Calu3 (cell line): ENCODE measurements at regions not wholly inside any gene's neighbourhood (a gene's known extent, or its start where the extent isn't known, plus 50 kb on each side); places are given as distances from the start of the nearest gene placed in this dataset.

Experiments
- BruUV-seq: library from RNA; stranded (reverse); fragments of 400-500 nt; replicated peaks from 2 replicates; lab custom pipeline; 2021; lab: Mats Ljungman, UMichigan
- CTCF ChIA-PET: fragments of 300-600 bp; sonication (Branson Sonifier 250); formaldehyde crosslinking; loops from one replicate; lab custom pipeline; 2022; ENCODE audit warnings: antibody characterized with exemption; lab: Charles Lee
- DNase-seq: peaks from one replicate; pipeline ENCODE4 v3.0.0; 2022
- H3K27ac Mint-ChIP-seq: one replicate; pipeline ENCODE4 v1.8.0; 2022; ENCODE audit warnings: mixed read lengths; ENCODE audit not compliant: unreplicated experiment
- H3K27me3 Mint-ChIP-seq: one replicate; pipeline ENCODE4 v1.8.0; 2022; ENCODE audit warnings: mixed read lengths; ENCODE audit not compliant: unreplicated experiment
- H3K36me3 Mint-ChIP-seq: one replicate; pipeline ENCODE4 v1.8.0; 2022; ENCODE audit warnings: mild to moderate bottlenecking, moderate library complexity, mixed read lengths; ENCODE audit not compliant: insufficient read depth, unreplicated experiment
- H3K4me1 Mint-ChIP-seq: one replicate; pipeline ENCODE4 v1.8.0; 2022; ENCODE audit warnings: mild to moderate bottlenecking, low read depth, mixed read lengths; ENCODE audit not compliant: unreplicated experiment
- H3K4me3 Mint-ChIP-seq: one replicate; pipeline ENCODE4 v1.8.0; 2022; ENCODE audit warnings: mild to moderate bottlenecking, low read depth, moderate library complexity, mixed read lengths; ENCODE audit not compliant: unreplicated experiment
- H3K9me3 Mint-ChIP-seq: one replicate; pipeline ENCODE4 v1.8.0; 2022; ENCODE audit warnings: low read depth, mixed read lengths; ENCODE audit not compliant: unreplicated experiment
- CTCF ChIP-seq: fragments of 200-600 bp; IDR thresholded peaks from one replicate; pipeline ENCODE4 v1.8.0; 2022; ENCODE audit warnings: antibody characterized with exemption; ENCODE audit not compliant: unreplicated experiment
- intact Hi-C: fragments of 100-400 bp; cut with micrococcal nuclease; formaldehyde crosslinking; loops from one replicate; pipeline ENCODE4 v1.10.0; 2022; ENCODE audit not compliant: unreplicated experiment

GRCh38 chr9:29906065-29906464 is 2332.8 kb upstream of the C9orf72 start:
- intact Hi-C loops, result no loop called here

GRCh38 chr9:29928072-29928471 is 2354.8 kb upstream of the C9orf72 start:
- Mint-ChIP-seq H3K4me3 (no peak overlapping the region), H3K27ac (no peak overlapping the region), H3K36me3 (no peaks in the 10 kb centered on the region), H3K4me1 (no peaks in the 10 kb centered on the region), H3K27me3 (no peaks in the 10 kb centered on the region), H3K9me3 (peaks cover 2% of the 10 kb centered on the region)
- intact Hi-C loops, result no loop called here
- CTCF ChIA-PET, result no interaction called here
- no TSS peak for BruUV-seq
- no peak for DNase-seq
- TF ChIP-seq CTCF, result no peak

More at GRCh38 chr9:29906065-29906464, 2332.8 kb upstream of the C9orf72 start:
- Mint-ChIP-seq H3K36me3 (no peaks in the 10 kb centered on the region), H3K4me1 (peaks cover 5% of the 10 kb centered on the region), H3K9me3 (no peaks in the 10 kb centered on the region), H3K4me3 (no peak overlapping the region), H3K27me3 (no peaks in the 10 kb centered on the region), H3K27ac (no peak overlapping the region)
- no peak for DNase-seq
- CTCF ChIA-PET, result no interaction called here
- TF ChIP-seq CTCF, result no peak
- no TSS peak for BruUV-seq

- Mint-ChIP-seq H3K36me3 (no peaks in the 10 kb centered on the region), H3K27ac (no peak overlapping the region), H3K27me3 (no peaks in the 10 kb centered on the region), H3K4me1 (no peaks in the 10 kb centered on the region), H3K4me3 (no peak overlapping the region), H3K9me3 (peaks cover 8% of the 10 kb centered on the region)
- BruUV-seq, result no TSS peak
- no peak for DNase-seq
- no peak for TF ChIP-seq CTCF
- intact Hi-C loops, result no loop called here
- CTCF ChIA-PET, result no interaction called here
These were observed 2366.3 kb upstream of the C9orf72 start for GRCh38 chr9:29939559-29939958.

- no peaks in the 10 kb centered on the region for H3K9me3 Mint-ChIP-seq
- no peaks in the 10 kb centered on the region for H3K36me3 Mint-ChIP-seq
- no peaks in the 10 kb centered on the region for H3K4me1 Mint-ChIP-seq
- no TSS peak for BruUV-seq
- CTCF ChIA-PET, result no interaction called here
- DNase-seq, result no peak
- H3K4me3 Mint-ChIP-seq, result no peak overlapping the region
- no peak for TF ChIP-seq CTCF
- no peaks in the 10 kb centered on the region for H3K27me3 Mint-ChIP-seq
- H3K27ac Mint-ChIP-seq, result no peak overlapping the region
- intact Hi-C loops, result no loop called here
These were observed 2371.7 kb upstream of the C9orf72 start for GRCh38 chr9:29945012-29945411.
